Smooth muscle cell (in vitro differentiated cells): ENCODE measurements at regions not wholly inside any gene's neighbourhood (a gene's known extent, or its start where the extent isn't known, plus 50 kb on each side); places are given as distances from the start of the nearest gene placed in this dataset.

Experiments
- DNase-seq: peaks from one replicate; lab custom pipeline; 2025; ENCODE audit not compliant: unreplicated experiment; lab: John Stamatoyannopoulos, UW
- H2AFZ ChIP-seq: fragments of 200-600 bp; sonication (generic); 2 replicates; pipeline ENCODE4 v1.6.0; 2016; ENCODE audit warnings: antibody characterized with exemption, low read depth, mild to moderate bottlenecking
- H3F3A ChIP-seq: fragments of 200-600 bp; sonication (generic); 2 replicates; pipeline ENCODE4 v1.6.0; 2017; ENCODE audit warnings: antibody characterized with exemption, low read depth
- H3K27ac ChIP-seq: fragments of 200-600 bp; sonication (generic); 2 replicates; pipeline ENCODE4 v1.5.1; 2016; ENCODE audit warnings: low read depth, mild to moderate bottlenecking
- H3K27me3 ChIP-seq: fragments of 200-600 bp; sonication (generic); 2 replicates; pipeline ENCODE4 v1.6.1; 2016; ENCODE audit warnings: low read depth, mild to moderate bottlenecking
- H3K36me3 ChIP-seq: fragments of 200-600 bp; sonication (generic); 2 replicates; pipeline ENCODE4 v1.5.1; 2016; ENCODE audit warnings: low read depth
- H3K4me1 ChIP-seq: fragments of 200-600 bp; sonication (generic); 2 replicates; pipeline ENCODE4 v1.5.1; 2016; ENCODE audit warnings: low read depth
- H3K4me2 ChIP-seq: fragments of 200-600 bp; sonication (generic); 2 replicates; pipeline ENCODE4 v1.6.0; 2016; ENCODE audit warnings: mild to moderate bottlenecking
- H3K4me3 ChIP-seq: fragments of 200-600 bp; sonication (generic); 2 replicates; pipeline ENCODE4 v1.5.1; 2016; ENCODE audit warnings: mild to moderate bottlenecking
- H3K79me2 ChIP-seq: fragments of 200-600 bp; sonication (generic); 2 replicates; pipeline ENCODE4 v1.6.0; 2016; ENCODE audit warnings: low read depth, mild to moderate bottlenecking
- H3K9ac ChIP-seq: fragments of 200-600 bp; sonication (generic); 2 replicates; pipeline ENCODE4 v1.6.0; 2016; ENCODE audit warnings: low read depth
- H3K9me3 ChIP-seq: fragments of 200-600 bp; sonication (generic); replicated peaks from 2 replicates; pipeline ENCODE4 v1.5.1; 2016; ENCODE audit warnings: low read depth
- H4K20me1 ChIP-seq: fragments of 200-600 bp; sonication (generic); 2 replicates; pipeline ENCODE4 v1.6.0; 2016; ENCODE audit warnings: low read depth
- CTCF ChIP-seq: fragments of 200-600 bp; sonication (generic); IDR thresholded peaks from 2 replicates; pipeline ENCODE4 v1.5.1; 2017; ENCODE audit warnings: borderline replicate concordance, mild to moderate bottlenecking, antibody characterized with exemption; ENCODE audit not compliant: insufficient read depth, poor library complexity, severe bottlenecking
- WGBS: methylation state at CpG from one replicate; pipeline ENCODE4 v1.1.7; 2016; ENCODE audit warnings: low lambda C conversion rate; 5-methylcytosine and 5-hydroxymethylcytosine counted together

- Histone ChIP-seq H3F3A (peaks cover 23% of the 10 kb centered on the region), H3K4me3 (no peak overlapping the region), H3K4me2 (peak overlapping the region; percentile 71), H2AFZ (no peak overlapping the region), H3K36me3 (no peaks in the 10 kb centered on the region), H3K9me3 (no peaks in the 10 kb centered on the region), H3K79me2 (no peaks in the 10 kb centered on the region), H3K4me1 (peaks cover 8% of the 10 kb centered on the region), H3K9ac (peak overlapping the region; percentile 72), H3K27me3 (no peaks in the 10 kb centered on the region), H4K20me1 (no peaks in the 10 kb centered on the region), H3K27ac (peak overlapping the region; percentile 98)
- no peak for DNase-seq
- TF ChIP-seq CTCF, result no peak
- WGBS, result 14% methylated on average over 4 of the region's 4 CpGs
Measured at GRCh38 chr9:21605489-21605931, 123.4 kb upstream of the IFNE start.

- TF ChIP-seq CTCF, result no peak
- H3F3A ChIP-seq, result peaks cover 23% of the 10 kb centered on the region
- peak overlapping the region; percentile 98 for H3K27ac ChIP-seq
- peaks cover 8% of the 10 kb centered on the region for H3K4me1 ChIP-seq
- H3K9me3 ChIP-seq, result no peaks in the 10 kb centered on the region
- H3K4me3 ChIP-seq, result no peak overlapping the region
- peak overlapping the region; percentile 64 for H2AFZ ChIP-seq
- H3K36me3 ChIP-seq, result no peaks in the 10 kb centered on the region
- WGBS, result 58% methylated on average over 2 of the region's 2 CpGs
- DNase-seq, result no peak
- H3K79me2 ChIP-seq, result no peaks in the 10 kb centered on the region
- no peak overlapping the region for H3K9ac ChIP-seq
- H4K20me1 ChIP-seq, result no peaks in the 10 kb centered on the region
- no peaks in the 10 kb centered on the region for H3K27me3 ChIP-seq
- H3K4me2 ChIP-seq, result no peak overlapping the region
Measured at GRCh38 chr9:21607576-21607975, 125.5 kb upstream of the IFNE start.

DNA sequence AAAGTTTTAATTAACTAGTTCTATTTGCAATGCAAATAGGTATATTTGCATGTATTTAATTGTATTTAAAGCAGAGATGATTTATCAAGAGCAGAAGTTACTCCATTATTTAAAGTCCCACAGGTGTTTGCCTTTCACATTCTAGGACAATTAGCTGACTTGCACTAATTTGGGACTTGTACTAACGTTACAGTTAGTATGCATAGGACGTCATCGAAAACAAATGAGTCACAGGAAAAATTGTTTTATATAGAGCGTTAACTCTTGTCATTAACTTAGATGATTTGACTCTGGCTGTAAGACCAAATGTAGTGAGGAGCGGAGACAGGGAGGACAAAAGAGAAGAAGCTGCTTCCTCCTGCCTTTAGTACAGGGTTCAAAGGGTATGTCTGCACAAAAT lies 126.1 kb upstream of the IFNE start:
- Histone ChIP-seq H3K27ac (no peak overlapping the region), H3F3A (peaks cover 23% of the 10 kb centered on the region), H3K27me3 (no peaks in the 10 kb centered on the region), H3K9me3 (no peaks in the 10 kb centered on the region), H3K4me3 (no peak overlapping the region), H3K9ac (no peak overlapping the region), H3K79me2 (no peaks in the 10 kb centered on the region), H3K36me3 (no peaks in the 10 kb centered on the region), H4K20me1 (no peaks in the 10 kb centered on the region), H2AFZ (no peak overlapping the region), H3K4me1 (peaks cover 8% of the 10 kb centered on the region), H3K4me2 (no peak overlapping the region)
- WGBS, result 90% methylated on average over 5 of the region's 5 CpGs
- no peak for DNase-seq
- no peak for TF ChIP-seq CTCF

DNA sequence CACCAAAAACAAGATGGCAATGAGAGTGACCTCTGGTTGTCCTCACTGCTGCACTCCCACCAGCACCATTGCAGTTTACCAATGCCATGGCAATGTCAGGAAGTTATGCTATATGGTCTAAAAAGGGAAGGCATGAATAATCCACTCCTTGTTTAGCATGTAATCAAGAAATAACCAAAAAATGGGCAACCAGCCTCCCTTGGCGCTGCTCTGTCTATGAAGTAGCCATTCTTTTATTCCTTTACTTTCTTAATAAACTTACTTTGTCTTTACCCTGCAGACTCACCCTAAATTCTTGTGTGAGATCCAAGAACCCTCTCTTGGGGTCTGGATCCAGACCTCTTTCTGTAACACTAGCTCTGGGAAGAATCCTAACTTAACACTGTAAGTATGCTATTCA lies 127.4 kb upstream of the IFNE start:
- Histone ChIP-seq H3K9ac (no peak overlapping the region), H3K4me1 (peaks cover 7% of the 10 kb centered on the region), H3K79me2 (no peaks in the 10 kb centered on the region), H3K9me3 (no peaks in the 10 kb centered on the region), H4K20me1 (no peaks in the 10 kb centered on the region), H3K4me2 (no peak overlapping the region), H3F3A (peaks cover 19% of the 10 kb centered on the region), H3K36me3 (no peaks in the 10 kb centered on the region), H3K27ac (no peak overlapping the region), H2AFZ (peak overlapping the region; percentile 11), H3K27me3 (no peaks in the 10 kb centered on the region), H3K4me3 (no peak overlapping the region)
- TF ChIP-seq CTCF, result no peak
- WGBS, result 94% methylated on average over 1 of the region's 1 CpG
- no peak for DNase-seq
